ENCODE measurements at regions not wholly inside any gene's neighbourhood (a gene's known extent, or its start where the extent isn't known, plus 50 kb on each side); places are given as distances from the start of the nearest gene placed in this dataset.

GRCh38 chr9:86865952-86866351, 81.4 kb downstream of the GAS1 start:
- Mint-ChIP-seq H3K4me1 (ENCODE audit: low read depth, unreplicated experiment) (no peaks in the 10 kb centered on the region), H3K27ac (ENCODE audit: unreplicated experiment) (no peak overlapping the region), H3K36me3 (ENCODE audit: insufficient read depth, unreplicated experiment) (no peaks in the 10 kb centered on the region), H3K27me3 (ENCODE audit: unreplicated experiment) (no peaks in the 10 kb centered on the region), H3K9me3 (ENCODE audit: low read depth, unreplicated experiment) (no peaks in the 10 kb centered on the region), H3K4me3 (ENCODE audit: low read depth, unreplicated experiment) (no peak overlapping the region)
- no TSS peak for BruUV-seq (replicated peaks)
- no peak for TF ChIP-seq CTCF (IDR thresholded peaks at IDR 0.05; ENCODE audit: unreplicated experiment)
- intact Hi-C loops (cut with micrococcal nuclease; ENCODE audit: unreplicated experiment) = no loop called here
- CTCF ChIA-PET = no interaction called here
- no peak for DNase-seq

- H3K36me3 Mint-ChIP-seq (ENCODE audit: insufficient read depth, unreplicated experiment) = no peaks in the 10 kb centered on the region
- CTCF ChIA-PET = no interaction called here
- no peak for TF ChIP-seq CTCF (IDR thresholded peaks at IDR 0.05; ENCODE audit: unreplicated experiment)
- no peak for DNase-seq
- no peaks in the 10 kb centered on the region for H3K4me1 Mint-ChIP-seq (ENCODE audit: low read depth, unreplicated experiment)
- intact Hi-C loops (cut with micrococcal nuclease; ENCODE audit: unreplicated experiment) = no loop called here
- H3K4me3 Mint-ChIP-seq (ENCODE audit: low read depth, unreplicated experiment) = no peak overlapping the region
- no peaks in the 10 kb centered on the region for H3K9me3 Mint-ChIP-seq (ENCODE audit: low read depth, unreplicated experiment)
- peaks cover 13% of the 10 kb centered on the region for H3K27me3 Mint-ChIP-seq (ENCODE audit: unreplicated experiment)
- no TSS peak for BruUV-seq (replicated peaks)
- no peak overlapping the region for H3K27ac Mint-ChIP-seq (ENCODE audit: unreplicated experiment)
These were observed 87.3 kb downstream of the GAS1 start for GRCh38 chr9:86860006-86860405.

- TF ChIP-seq CTCF (IDR thresholded peaks at IDR 0.05; ENCODE audit: unreplicated experiment) = no peak
- no peak overlapping the region for H3K4me3 Mint-ChIP-seq (ENCODE audit: low read depth, unreplicated experiment)
- intact Hi-C loops (cut with micrococcal nuclease; ENCODE audit: unreplicated experiment) = no loop called here
- no peak overlapping the region for H3K27ac Mint-ChIP-seq (ENCODE audit: unreplicated experiment)
- CTCF ChIA-PET = no interaction called here
- no peaks in the 10 kb centered on the region for H3K4me1 Mint-ChIP-seq (ENCODE audit: low read depth, unreplicated experiment)
- H3K36me3 Mint-ChIP-seq (ENCODE audit: insufficient read depth, unreplicated experiment) = no peaks in the 10 kb centered on the region
- BruUV-seq (replicated peaks) = no TSS peak
- H3K27me3 Mint-ChIP-seq (ENCODE audit: unreplicated experiment) = peaks cover 13% of the 10 kb centered on the region
- H3K9me3 Mint-ChIP-seq (ENCODE audit: low read depth, unreplicated experiment) = no peaks in the 10 kb centered on the region
- DNase-seq = no peak
These were observed 88.2 kb downstream of the GAS1 start for GRCh38 chr9:86859056-86859455.

GRCh38 chr9:86858009-86858408, 89.3 kb downstream of the GAS1 start:
- no peak for TF ChIP-seq CTCF (IDR thresholded peaks at IDR 0.05; ENCODE audit: unreplicated experiment)
- H3K27me3 Mint-ChIP-seq (ENCODE audit: unreplicated experiment) = peaks cover 13% of the 10 kb centered on the region
- BruUV-seq (replicated peaks) = no TSS peak
- CTCF ChIA-PET = no interaction called here
- no peak for DNase-seq
- no peak overlapping the region for H3K27ac Mint-ChIP-seq (ENCODE audit: unreplicated experiment)
- H3K36me3 Mint-ChIP-seq (ENCODE audit: insufficient read depth, unreplicated experiment) = no peaks in the 10 kb centered on the region
- no peak overlapping the region for H3K4me3 Mint-ChIP-seq (ENCODE audit: low read depth, unreplicated experiment)
- intact Hi-C loops (cut with micrococcal nuclease; ENCODE audit: unreplicated experiment) = no loop called here
- H3K4me1 Mint-ChIP-seq (ENCODE audit: low read depth, unreplicated experiment) = no peaks in the 10 kb centered on the region
- H3K9me3 Mint-ChIP-seq (ENCODE audit: low read depth, unreplicated experiment) = no peaks in the 10 kb centered on the region

GRCh38 chr9:86856259-86856658, 91.0 kb downstream of the GAS1 start:
- no peak for TF ChIP-seq CTCF (IDR thresholded peaks at IDR 0.05; ENCODE audit: unreplicated experiment)
- Mint-ChIP-seq H3K4me3 (ENCODE audit: low read depth, unreplicated experiment) (no peak overlapping the region), H3K4me1 (ENCODE audit: low read depth, unreplicated experiment) (no peaks in the 10 kb centered on the region), H3K36me3 (ENCODE audit: insufficient read depth, unreplicated experiment) (no peaks in the 10 kb centered on the region), H3K27ac (ENCODE audit: unreplicated experiment) (no peak overlapping the region), H3K9me3 (ENCODE audit: low read depth, unreplicated experiment) (no peaks in the 10 kb centered on the region), H3K27me3 (ENCODE audit: unreplicated experiment) (peaks cover 27% of the 10 kb centered on the region)
- intact Hi-C loops (cut with micrococcal nuclease; ENCODE audit: unreplicated experiment) = no loop called here
- no TSS peak for BruUV-seq (replicated peaks)
- CTCF ChIA-PET = no interaction called here
- no peak for DNase-seq
